ENCODE measurements at regions not wholly inside any gene's neighbourhood (a gene's known extent, or its start where the extent isn't known, plus 50 kb on each side); places are given as distances from the start of the nearest gene placed in this dataset.

DNA sequence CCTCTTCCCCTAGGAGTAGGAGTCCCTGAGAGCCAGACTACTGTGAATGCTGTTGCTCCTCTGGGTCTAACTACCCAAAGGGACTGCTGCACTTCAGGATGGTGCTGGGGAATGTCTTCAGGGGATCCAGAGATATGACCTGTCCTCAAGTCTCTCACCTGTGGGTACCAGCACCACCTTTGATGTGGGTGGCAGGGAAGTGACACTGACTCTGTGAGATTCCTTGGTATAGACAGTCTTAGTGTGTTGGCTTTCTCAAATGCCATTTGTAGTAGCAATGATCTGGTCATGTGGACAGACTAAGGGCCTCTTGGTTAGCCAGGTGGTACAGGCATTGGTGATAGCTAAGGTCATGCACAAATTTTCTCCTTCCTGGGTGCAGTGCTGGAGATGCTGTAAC, 108.9 kb upstream of the ADAMTS3 start:
- no peak for TF ChIP-seq ZFX (IDR thresholded peaks at IDR 0.05)
- TF ChIP-seq, protein P1, sequence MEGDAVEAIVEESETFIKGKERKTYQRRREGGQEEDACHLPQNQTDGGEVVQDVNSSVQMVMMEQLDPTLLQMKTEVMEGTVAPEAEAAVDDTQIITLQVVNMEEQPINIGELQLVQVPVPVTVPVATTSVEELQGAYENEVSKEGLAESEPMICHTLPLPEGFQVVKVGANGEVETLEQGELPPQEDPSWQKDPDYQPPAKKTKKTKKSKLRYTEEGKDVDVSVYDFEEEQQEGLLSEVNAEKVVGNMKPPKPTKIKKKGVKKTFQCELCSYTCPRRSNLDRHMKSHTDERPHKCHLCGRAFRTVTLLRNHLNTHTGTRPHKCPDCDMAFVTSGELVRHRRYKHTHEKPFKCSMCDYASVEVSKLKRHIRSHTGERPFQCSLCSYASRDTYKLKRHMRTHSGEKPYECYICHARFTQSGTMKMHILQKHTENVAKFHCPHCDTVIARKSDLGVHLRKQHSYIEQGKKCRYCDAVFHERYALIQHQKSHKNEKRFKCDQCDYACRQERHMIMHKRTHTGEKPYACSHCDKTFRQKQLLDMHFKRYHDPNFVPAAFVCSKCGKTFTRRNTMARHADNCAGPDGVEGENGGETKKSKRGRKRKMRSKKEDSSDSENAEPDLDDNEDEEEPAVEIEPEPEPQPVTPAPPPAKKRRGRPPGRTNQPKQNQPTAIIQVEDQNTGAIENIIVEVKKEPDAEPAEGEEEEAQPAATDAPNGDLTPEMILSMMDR (conservative IDR thresholded peaks at IDR 0.05) = no peak
- H3K27ac ChIP-seq = no peak overlapping the region

DNA sequence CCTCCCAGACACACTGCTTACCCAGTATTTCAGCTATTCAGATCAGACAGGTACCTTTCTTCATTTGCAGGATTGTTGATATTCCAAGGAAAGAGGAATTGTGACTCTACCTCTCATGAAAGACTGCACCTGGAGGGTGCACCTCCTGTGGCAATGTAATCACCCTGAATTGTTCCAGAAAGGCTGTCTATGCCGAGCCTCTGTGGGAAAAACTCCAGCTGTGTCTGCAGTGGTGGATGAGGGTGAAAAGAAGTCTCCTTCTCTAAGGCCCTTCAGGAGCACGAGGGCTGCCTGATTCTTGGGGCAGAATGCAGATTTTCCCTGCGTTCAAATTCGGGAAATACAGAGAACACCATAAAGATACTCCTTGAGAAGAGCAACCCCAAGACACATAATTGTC, 108.2 kb upstream of the ADAMTS3 start:
- TF ChIP-seq, protein P1 (conservative IDR thresholded peaks at IDR 0.05) = no peak
- TF ChIP-seq ZFX (IDR thresholded peaks at IDR 0.05) = no peak
- no peak overlapping the region for H3K27ac ChIP-seq

DNA sequence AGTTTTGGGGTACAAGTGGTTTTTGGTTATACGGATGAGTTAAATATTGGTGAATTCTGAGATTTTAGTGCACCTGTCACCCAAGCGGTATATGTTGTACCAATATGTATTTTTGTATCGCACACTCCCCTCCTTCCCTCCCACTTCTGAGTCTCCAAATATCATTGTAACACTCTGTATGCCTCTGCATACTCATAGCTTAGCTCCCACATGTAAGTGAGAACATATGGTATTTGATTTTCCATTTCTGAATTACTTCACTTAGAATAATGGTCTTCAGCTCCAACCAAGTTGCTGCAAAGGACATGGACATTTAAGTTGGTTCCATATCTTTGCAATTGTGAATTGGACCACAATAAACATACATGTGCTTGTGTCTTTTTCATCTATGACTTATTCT, 103.0 kb upstream of the ADAMTS3 start:
- no peak for TF ChIP-seq ZFX (IDR thresholded peaks at IDR 0.05)
- TF ChIP-seq, protein P1 (conservative IDR thresholded peaks at IDR 0.05) = no peak

DNA sequence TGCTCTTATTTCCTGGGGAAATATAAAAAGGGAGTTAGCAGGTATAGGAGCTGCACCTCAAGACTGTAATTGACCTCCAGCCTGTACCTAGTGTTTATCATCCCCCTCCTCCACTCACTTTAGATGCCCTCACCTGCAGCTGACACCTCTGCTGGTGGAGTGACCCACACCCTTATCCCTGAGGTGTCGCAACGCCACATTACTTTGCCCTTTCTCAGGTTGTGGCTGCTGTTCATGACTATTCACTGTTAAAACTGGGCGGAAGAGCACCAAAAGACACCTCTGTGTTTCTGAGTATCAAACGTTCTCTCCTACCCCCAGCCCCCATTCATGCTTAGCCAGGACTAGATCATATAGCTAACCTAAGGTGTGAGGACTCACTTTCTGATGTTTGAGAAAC, 101.5 kb upstream of the ADAMTS3 start:
- TF ChIP-seq, protein P1 (conservative IDR thresholded peaks at IDR 0.05) = no peak
- no peak for TF ChIP-seq ZFX (IDR thresholded peaks at IDR 0.05)
- no peak overlapping the region for H3K27ac ChIP-seq

More for the DNA sequence above, 103.0 kb upstream of the ADAMTS3 start:
- no peak overlapping the region for H3K27ac ChIP-seq

DNA sequence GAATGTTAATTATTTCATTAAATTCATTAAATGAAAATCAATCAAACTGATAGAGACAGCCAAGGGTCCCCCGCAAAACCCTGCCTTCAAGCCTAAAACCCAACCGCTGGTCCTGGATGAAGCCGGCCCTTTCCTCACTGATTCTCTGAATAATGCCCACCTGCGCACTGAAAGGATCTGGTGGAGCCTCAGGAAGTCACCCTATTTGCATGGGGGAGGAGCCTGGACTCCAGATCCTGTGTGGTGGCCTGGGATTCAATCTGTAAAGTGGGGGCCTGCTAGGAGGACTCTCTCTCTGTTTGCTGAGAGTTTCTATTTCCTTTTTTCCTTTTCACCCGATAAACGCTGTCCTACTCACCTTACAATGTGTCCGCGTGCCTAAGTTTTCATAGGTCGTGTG, 97.9 kb upstream of the ADAMTS3 start:
- no peak for TF ChIP-seq ZFX (IDR thresholded peaks at IDR 0.05)
- TF ChIP-seq, protein P1 (conservative IDR thresholded peaks at IDR 0.05) = no peak
- H3K27ac ChIP-seq = no peak overlapping the region

DNA sequence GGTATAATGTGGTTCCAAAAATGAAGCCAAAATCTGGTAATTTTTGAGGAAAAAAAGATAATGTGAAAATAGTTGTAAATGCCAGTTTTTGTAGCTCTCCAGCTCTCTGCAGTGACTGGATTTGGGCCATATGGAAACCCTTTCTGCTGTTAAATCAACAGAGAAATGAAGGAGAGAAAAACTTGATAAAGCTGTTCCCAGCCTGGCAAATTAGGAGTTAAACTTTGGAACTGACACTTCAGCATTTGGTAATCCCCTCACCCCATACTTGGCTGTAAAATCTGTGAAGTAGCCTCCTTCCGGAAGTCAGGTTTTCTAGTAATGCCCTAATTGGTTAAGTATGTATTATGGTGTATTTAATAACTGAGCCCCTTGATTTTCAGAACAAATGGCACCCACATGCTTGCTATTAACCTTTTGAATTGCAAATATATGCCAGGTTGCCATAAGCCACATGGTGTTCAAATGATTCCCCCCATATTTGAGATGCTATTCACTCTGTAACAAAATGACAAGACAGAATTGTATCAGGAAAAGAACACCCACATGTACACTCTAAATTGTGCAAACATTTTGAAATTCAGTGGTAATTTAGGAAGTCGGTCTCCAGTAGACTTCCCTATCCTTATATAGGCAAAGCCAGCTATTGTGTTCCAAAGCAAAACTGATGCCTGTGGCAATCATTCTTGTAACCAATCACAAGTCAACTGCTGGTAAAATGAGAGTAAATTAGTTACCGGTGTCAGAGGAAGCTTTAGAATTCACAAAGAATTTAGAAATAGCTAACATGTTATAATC, 96.3 kb upstream of the ADAMTS3 start:
- TF ChIP-seq, protein P1 (conservative IDR thresholded peaks at IDR 0.05) = no peak
- no peak for TF ChIP-seq ZFX (IDR thresholded peaks at IDR 0.05)
- no peak overlapping the region for H3K27ac ChIP-seq

DNA sequence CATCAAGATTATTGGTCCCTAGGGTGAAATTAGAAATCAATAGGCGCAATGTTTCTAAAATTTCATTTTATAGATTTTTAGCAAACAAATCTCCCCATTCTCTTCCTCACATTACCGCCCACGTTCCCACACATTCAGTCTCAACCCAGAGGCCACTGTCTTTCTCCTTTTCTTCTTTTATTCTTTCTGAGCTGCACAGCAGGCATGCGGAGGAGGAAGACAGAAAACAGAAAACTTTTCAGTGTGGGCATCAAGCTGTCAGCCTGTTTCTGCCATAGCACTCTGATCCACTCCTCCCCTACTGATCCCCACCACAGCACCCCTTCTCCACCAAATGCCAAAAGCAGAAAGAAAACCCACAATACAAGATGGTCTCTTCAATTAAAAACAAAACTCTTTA, 94.8 kb upstream of the ADAMTS3 start:
- no peak overlapping the region for H3K27ac ChIP-seq
- no peak for TF ChIP-seq ZFX (IDR thresholded peaks at IDR 0.05)
- TF ChIP-seq, protein P1 (conservative IDR thresholded peaks at IDR 0.05) = no peak
